Suprapubic skin (tissue), 3 donors: ENCODE measurements at regions not wholly inside any gene's neighbourhood (a gene's known extent, or its start where the extent isn't known, plus 50 kb on each side); places are given as distances from the start of the nearest gene placed in this dataset.

Experiments used
- CTCF ChIP-seq, 2 donors: fragments of 200-600 bp in 1 of 2; fragments of 450-650 bp in 1 of 2; sonication (generic) in 1 of 2; IDR thresholded peaks; one replicate each; pipeline ENCODE4 v1.5.1; 2016 to 2019; ENCODE audit warnings: antibody characterized with exemption in 2 of 2, mild to moderate bottlenecking in 1 of 2, moderate library complexity in 1 of 2
- POLR2A ChIP-seq, 2 donors: fragments of 450-650 bp; IDR thresholded peaks; one replicate each; pipeline ENCODE4 v1.6.1; 2017; ENCODE audit warnings: antibody characterized with exemption in 2 of 2, mild to moderate bottlenecking in 2 of 2, moderate library complexity in 2 of 2

- TF ChIP-seq POLR2A (IDR thresholded peaks at IDR 0.05) (no peak), CTCF (IDR thresholded peaks at IDR 0.05) (no peak)
These were observed 725.1 kb downstream of the EPHA4 start for GRCh38 chr2:220847006-220847405.
